Esophagus squamous epithelium (tissue), 5 donors: ENCODE measurements at regions not wholly inside any gene's neighbourhood (a gene's known extent, or its start where the extent isn't known, plus 50 kb on each side); places are given as distances from the start of the nearest gene placed in this dataset.
"Not testable (repeated sequence)": the region's sequence is repeated elsewhere in the genome, so short reads cannot be mapped to it uniquely, and the experiment has no call there.

Source experiments
- DNase-seq: peaks from one replicate; lab custom pipeline; 2025; lab: John Stamatoyannopoulos, UW
- H3K27ac ChIP-seq, 4 donors: fragments of 200-600 bp; sonication (generic); one replicate each; pipeline ENCODE4 v1.5.1; 2016 to 2019; ENCODE audit warnings: mild to moderate bottlenecking in 1 of 4
- H3K27me3 ChIP-seq, 4 donors: fragments of 200-600 bp; sonication (generic); 1 replicate in 3 of 4; 2 replicates in 1 of 4; pipeline versions ENCODE4 v1.5.1 to v1.6.0; 2017 to 2021; ENCODE audit warnings: antibody characterized with exemption in 1 of 4
- H3K36me3 ChIP-seq, 3 donors: fragments of 200-600 bp; sonication (generic); one replicate each; pipeline ENCODE4 v1.5.1; 2016 to 2019
- H3K4me1 ChIP-seq, 3 donors: fragments of 200-600 bp; sonication (generic); one replicate each; pipeline ENCODE4 v1.5.1; 2017 to 2019
- H3K4me3 ChIP-seq, 4 donors: fragments of 200-600 bp; sonication (generic); 1 replicate in 3 of 4; 2 replicates in 1 of 4; pipeline ENCODE4 v1.5.1; 2016 to 2019; ENCODE audit warnings: mild to moderate bottlenecking in 2 of 4, moderate library complexity in 1 of 4
- H3K9me3 ChIP-seq, 3 donors: fragments of 200-600 bp; sonication (generic); one replicate each; pipeline ENCODE4 v1.5.1; 2016 to 2019
- CTCF ChIP-seq, 6 experiments: fragments of 450-650 bp in 4 of 6; fragments of 200-600 bp in 2 of 6; sonication (generic) in 2 of 6; IDR thresholded peaks; one replicate each; pipeline ENCODE4 v1.5.1; 2016 to 2019; ENCODE audit warnings: antibody characterized with exemption in 6 of 6, mild to moderate bottlenecking in 4 of 6, moderate library complexity in 4 of 6
- POLR2A ChIP-seq, 4 donors: fragments of 450-650 bp; IDR thresholded peaks; one replicate each; pipeline ENCODE4 v1.6.1; 2017; ENCODE audit warnings: antibody characterized with exemption in 4 of 4, mild to moderate bottlenecking in 4 of 4, moderate library complexity in 3 of 4
- WGBS, 2 donors: methylation state at CpG; one replicate each; pipeline ENCODE4 v1.1.5; 2018; 5-methylcytosine and 5-hydroxymethylcytosine counted together
- intact Hi-C: fragments of 100-400 bp; cut with DNase I; formaldehyde crosslinking; loops from one replicate; pipeline ENCODE4 v1.15.0; 2022
- donor health status: DM: yes; HTN: yes; CAD: no.

GRCh38 chr17:30697619-30698460 lies 126.7 kb downstream of the CRLF3 start:
- H3K9me3 ChIP-seq, intact Hi-C loops, H3K36me3 ChIP-seq, DNase-seq: not testable (repeated sequence)
- Histone ChIP-seq H3K27ac (peak overlapping the region in 1 of 4 donors; percentile 17), H3K27me3 (peaks cover 0 to 44% (median 0%) of the 10 kb centered on the region in 4 donors), H3K4me1 (peaks cover 0 to 33% (median 12%) of the 10 kb centered on the region in 3 donors), H3K4me3 (peak overlapping the region; percentile 20 to 64 (median 40))
- TF ChIP-seq CTCF (IDR thresholded peaks at IDR 0.05): peak; percentile 89 to 98 (median 90)
- 7 to 20% methylated on average over 11 to 14 of the region's 32 CpGs for WGBS, 2 donors

GRCh38 chr17:30696234-30696633 lies 128.3 kb downstream of the CRLF3 start:
- Histone ChIP-seq H3K9me3 (no peaks in the 10 kb centered on the region), H3K4me3 (no peak overlapping the region), H3K27ac (no peak overlapping the region), H3K36me3 (no peaks in the 10 kb centered on the region), H3K27me3 (peaks cover 0 to 31% (median 0%) of the 10 kb centered on the region in 4 donors), H3K4me1 (peaks cover 0 to 33% (median 12%) of the 10 kb centered on the region in 3 donors)
- intact Hi-C loops: no loop called here
- 93 to 95% methylated on average over 4 of the region's 5 CpGs for whole genome bisulfite sequencing, 2 donors
- TF ChIP-seq POLR2A (IDR thresholded peaks at IDR 0.05): no peak
- TF ChIP-seq CTCF (IDR thresholded peaks at IDR 0.05): no peak
- DNase-seq: no peak

GRCh38 chr17:30695265-30695811 lies 129.2 kb downstream of the CRLF3 start:
- DNase-seq, H3K4me3 ChIP-seq, H3K9me3 ChIP-seq, intact Hi-C loops, H3K36me3 ChIP-seq: not testable (repeated sequence)
- Histone ChIP-seq H3K27me3 (peaks cover 0 to 27% (median 0%) of the 10 kb centered on the region in 4 donors), H3K4me1 (peaks cover 0 to 33% (median 12%) of the 10 kb centered on the region in 3 donors), H3K27ac (peak overlapping the region in 1 of 4 donors; percentile 21)
- 18 to 24% methylated on average over 1 of the region's 1 CpG for WGBS, 2 donors

- peak in 4 of 6 experiments; percentile 31 to 43 (median 32) for TF ChIP-seq CTCF (IDR thresholded peaks at IDR 0.05)
- H3K27ac ChIP-seq, H3K36me3 ChIP-seq, H3K9me3 ChIP-seq, intact Hi-C loops, H3K4me3 ChIP-seq, DNase-seq: not testable (repeated sequence)
- WGBS, 2 donors: 0 to 5% methylated on average over 10 to 14 of the region's 20 CpGs
- Histone ChIP-seq H3K27me3 (peaks cover 0 to 15% (median 0%) of the 10 kb centered on the region in 4 donors), H3K4me1 (peaks cover 0 to 32% (median 12%) of the 10 kb centered on the region in 3 donors)
Measured at GRCh38 chr17:30693772-30694171, 130.7 kb downstream of the CRLF3 start.

- H3K4me3 ChIP-seq, H3K36me3 ChIP-seq, DNase-seq, intact Hi-C loops, H3K9me3 ChIP-seq: not testable (repeated sequence)
- WGBS, 2 donors: 69 to 84% methylated on average over 12 to 14 of the region's 14 CpGs
- Histone ChIP-seq H3K27ac (peak overlapping the region in 1 of 4 donors; percentile 25), H3K27me3 (peaks cover 0 to 16% (median 0%) of the 10 kb centered on the region in 4 donors), H3K4me1 (peaks cover 0 to 11% (median 6%) of the 10 kb centered on the region in 3 donors)
Measured at GRCh38 chr17:30689266-30690000, 135.1 kb downstream of the CRLF3 start.

GRCh38 chr17:30686538-30687479 lies 137.7 kb downstream of the CRLF3 start:
- H3K9me3 ChIP-seq, intact Hi-C loops, H3K36me3 ChIP-seq, DNase-seq, H3K27ac ChIP-seq, H3K4me1 ChIP-seq, H3K27me3 ChIP-seq: not testable (repeated sequence)
- WGBS, 2 donors: 26 to 39% methylated on average over 19 to 22 of the region's 28 CpGs
- peak overlapping the region in 1 of 4 donors; percentile 38 for H3K4me3 ChIP-seq

GRCh38 chr17:30682280-30682679 lies 142.2 kb downstream of the CRLF3 start:
- H3K9me3 ChIP-seq, DNase-seq, H3K4me1 ChIP-seq, H3K27me3 ChIP-seq, H3K4me3 ChIP-seq, H3K27ac ChIP-seq, intact Hi-C loops, H3K36me3 ChIP-seq: not testable (repeated sequence)
- WGBS, 2 donors: 95 to 96% methylated on average over 4 of the region's 4 CpGs

- DNase-seq, H3K4me3 ChIP-seq, H3K4me1 ChIP-seq, H3K27ac ChIP-seq, intact Hi-C loops, H3K36me3 ChIP-seq, H3K27me3 ChIP-seq: not testable (repeated sequence)
- 66 to 79% methylated on average over 4 of the region's 5 CpGs for WGBS, 2 donors
- H3K9me3 ChIP-seq: peaks cover 0 to 15% (median 10%) of the 10 kb centered on the region in 3 donors
Measured at GRCh38 chr17:30680681-30681080, 143.8 kb downstream of the CRLF3 start.
